ENCODE measurements at regions not wholly inside any gene's neighbourhood (a gene's known extent, or its start where the extent isn't known, plus 50 kb on each side); places are given as distances from the start of the nearest gene placed in this dataset.

- TF ChIP-seq CTCF (IDR thresholded peaks at IDR 0.05; ENCODE audit: borderline replicate concordance, extremely low read depth, low read length, poor library complexity, severe bottlenecking) (no peak), EZH2 (IDR thresholded peaks at IDR 0.05; ENCODE audit: borderline replicate concordance, low read depth, low read length, severe bottlenecking) (no peak)
Observed at GRCh38 chr4:122536001-122536400, 79.5 kb upstream of the IL2 start.

Measured in DND-41 (cell line).